ENCODE measurements at regions not wholly inside any gene's neighbourhood (a gene's known extent, or its start where the extent isn't known, plus 50 kb on each side); places are given as distances from the start of the nearest gene placed in this dataset.
"Not testable (repeated sequence)": the region's sequence is repeated elsewhere in the genome, so short reads cannot be mapped to it uniquely, and the experiment has no call there.

DNA sequence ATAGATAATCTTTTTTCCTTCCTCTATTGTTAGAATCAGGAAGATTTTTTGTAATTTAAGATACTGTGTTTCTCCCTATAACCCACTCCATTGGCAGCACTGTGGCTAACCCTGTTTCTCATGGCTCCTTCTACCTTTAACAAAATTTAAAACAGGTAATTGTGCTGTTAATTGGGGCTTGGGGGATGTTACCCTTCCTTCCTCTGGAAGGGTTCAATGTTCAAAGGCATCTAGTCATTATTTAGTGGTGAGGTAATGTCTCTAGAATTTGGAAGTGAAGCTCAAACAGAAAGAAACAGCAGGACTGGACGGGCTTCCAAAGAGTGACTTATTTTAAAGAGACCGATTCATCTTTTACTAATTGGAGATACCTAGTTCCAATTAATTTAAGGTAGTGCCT, 166.4 kb downstream of the TRIML1 start:
- no peak overlapping the region for H3K27ac Mint-ChIP-seq
- no peaks in the 10 kb centered on the region for H3K4me1 Mint-ChIP-seq (ENCODE audit: low read depth)
- H3K36me3 Mint-ChIP-seq (ENCODE audit: low read depth), result no peaks in the 10 kb centered on the region
- H3K27me3 Mint-ChIP-seq, result no peaks in the 10 kb centered on the region
- H3K9me3 Mint-ChIP-seq, result peaks cover 12% of the 10 kb centered on the region
- H3K4me3 Mint-ChIP-seq, result no peak overlapping the region
- no peak for DNase-seq

DNA sequence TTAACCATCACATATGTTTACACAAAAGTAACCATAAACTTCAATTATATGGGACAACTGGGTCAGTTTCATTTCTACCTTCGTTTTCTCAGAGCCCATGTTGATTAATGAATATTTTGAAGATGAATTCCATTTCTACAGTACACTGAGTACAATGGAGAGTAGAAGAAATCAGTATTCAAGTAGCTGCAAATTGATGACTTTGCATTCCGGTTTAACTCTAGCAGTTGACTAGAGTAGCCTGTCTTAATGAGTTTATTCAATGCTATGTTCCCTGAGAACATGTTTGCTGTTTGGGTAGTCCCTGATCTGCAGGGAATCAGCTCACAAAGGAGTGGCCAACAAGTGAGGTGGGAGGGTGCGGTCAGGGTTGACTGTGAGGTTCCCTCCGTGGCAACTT, 168.3 kb downstream of the TRIML1 start:
- H3K27me3 Mint-ChIP-seq, result no peaks in the 10 kb centered on the region
- H3K27ac Mint-ChIP-seq, result no peak overlapping the region
- no peaks in the 10 kb centered on the region for H3K36me3 Mint-ChIP-seq (ENCODE audit: low read depth)
- peaks cover 7% of the 10 kb centered on the region for H3K9me3 Mint-ChIP-seq
- no peak for DNase-seq
- H3K4me3 Mint-ChIP-seq, result no peak overlapping the region
- no peaks in the 10 kb centered on the region for H3K4me1 Mint-ChIP-seq (ENCODE audit: low read depth)

DNA sequence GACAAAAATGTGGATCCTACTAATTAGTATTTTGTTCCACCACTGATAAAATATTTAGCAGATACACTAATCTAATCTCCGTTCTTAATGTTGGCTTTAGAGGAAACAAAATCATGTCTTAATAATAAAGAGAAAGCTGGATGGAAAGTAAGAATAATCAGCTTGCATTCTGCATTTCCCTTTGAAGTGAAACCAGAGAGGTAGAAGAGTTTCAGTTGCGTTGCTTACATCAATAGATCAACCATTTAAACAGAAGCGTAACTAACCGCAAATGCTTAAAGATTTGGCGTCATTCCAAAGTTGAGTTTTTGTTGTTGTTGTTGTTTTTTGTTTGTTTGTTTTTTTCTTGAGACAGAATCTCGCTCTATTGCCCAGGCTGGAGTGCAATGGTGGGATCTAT, 168.9 kb downstream of the TRIML1 start:
- Mint-ChIP-seq H3K4me1 (ENCODE audit: low read depth) (no peaks in the 10 kb centered on the region), H3K27ac (no peak overlapping the region), H3K4me3 (no peak overlapping the region), H3K27me3 (no peaks in the 10 kb centered on the region), H3K9me3 (peaks cover 10% of the 10 kb centered on the region), H3K36me3 (ENCODE audit: low read depth) (no peaks in the 10 kb centered on the region)
- DNase-seq, result no peak

DNA sequence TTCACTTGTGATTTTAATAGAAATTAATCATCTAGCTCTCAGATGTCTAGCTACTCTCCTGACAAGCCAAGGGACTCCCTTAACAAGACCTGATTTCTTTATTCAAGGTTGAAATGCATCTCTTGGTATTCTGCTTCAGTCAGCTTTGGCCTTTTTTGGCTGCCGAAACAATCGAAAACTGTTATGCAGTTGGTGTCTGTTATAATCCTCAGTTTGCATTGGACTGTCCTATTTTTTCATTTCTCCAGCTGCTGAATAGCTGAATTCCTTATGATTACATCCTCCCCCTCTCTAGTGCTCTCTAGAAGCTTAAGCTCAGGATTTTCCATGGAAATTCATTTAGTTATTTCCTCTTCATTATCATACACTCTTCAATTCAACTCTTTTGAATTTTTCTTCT, 177.2 kb downstream of the TRIML1 start:
- no peaks in the 10 kb centered on the region for H3K27me3 Mint-ChIP-seq
- H3K4me1 Mint-ChIP-seq (ENCODE audit: low read depth), result no peaks in the 10 kb centered on the region
- no peaks in the 10 kb centered on the region for H3K36me3 Mint-ChIP-seq (ENCODE audit: low read depth)
- H3K9me3 Mint-ChIP-seq, result peaks cover 18% of the 10 kb centered on the region
- no peak overlapping the region for H3K4me3 Mint-ChIP-seq
- no peak overlapping the region for H3K27ac Mint-ChIP-seq
- no peak for DNase-seq

DNA sequence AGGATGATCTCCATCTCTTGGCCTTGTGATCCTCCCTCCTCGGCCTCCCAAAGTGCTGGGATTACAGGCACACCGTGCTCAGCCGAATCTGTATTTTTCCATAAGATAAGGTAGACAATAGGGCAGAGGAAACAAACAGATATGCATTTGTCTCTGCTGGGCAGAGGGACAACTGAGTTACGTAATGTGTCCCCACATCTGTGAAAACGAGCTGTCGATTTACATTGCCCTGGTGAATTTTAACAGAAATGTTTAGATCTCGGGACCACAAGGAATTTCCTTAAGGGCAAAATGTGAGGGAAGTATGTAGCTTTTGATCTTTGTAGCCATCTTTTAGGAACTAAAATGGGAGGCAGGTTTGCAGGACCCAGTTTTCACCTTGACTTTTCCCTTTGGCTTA, 189.7 kb downstream of the TRIML1 start:
- Mint-ChIP-seq H3K4me3 (no peak overlapping the region), H3K9me3 (peaks cover 4% of the 10 kb centered on the region)
- no peak for DNase-seq

DNA sequence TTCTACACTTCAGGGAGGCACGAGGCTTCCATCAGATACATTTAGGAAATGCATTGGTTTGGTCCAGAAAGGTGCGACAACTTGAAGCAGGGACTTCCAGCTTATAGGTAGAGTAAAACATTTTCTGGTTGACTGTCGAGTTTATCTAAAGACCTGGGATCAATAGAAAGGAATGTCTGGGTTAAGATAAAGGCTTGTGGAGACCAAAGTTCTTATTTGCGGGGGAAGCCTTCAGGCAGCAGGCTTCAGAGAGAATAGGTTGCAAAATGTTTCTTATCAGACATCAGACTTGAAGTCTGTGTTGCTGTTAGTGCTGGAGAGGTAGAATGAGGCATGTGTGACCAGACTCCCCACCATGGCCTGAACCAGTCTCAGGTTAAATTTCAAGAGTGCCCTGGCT, 190.3 kb downstream of the TRIML1 start:
- H3K27me3 Mint-ChIP-seq, result no peaks in the 10 kb centered on the region
- no peaks in the 10 kb centered on the region for H3K36me3 Mint-ChIP-seq (ENCODE audit: low read depth)
- DNase-seq, result no peak
- no peak overlapping the region for H3K27ac Mint-ChIP-seq
- H3K9me3 Mint-ChIP-seq, result peaks cover 4% of the 10 kb centered on the region
- H3K4me3 Mint-ChIP-seq, result no peak overlapping the region
- no peaks in the 10 kb centered on the region for H3K4me1 Mint-ChIP-seq (ENCODE audit: low read depth)

More for the DNA sequence above, 189.7 kb downstream of the TRIML1 start:
- H3K36me3 Mint-ChIP-seq (ENCODE audit: low read depth), result no peaks in the 10 kb centered on the region
- no peaks in the 10 kb centered on the region for H3K27me3 Mint-ChIP-seq
- H3K4me1 Mint-ChIP-seq (ENCODE audit: low read depth), result no peaks in the 10 kb centered on the region
- no peak overlapping the region for H3K27ac Mint-ChIP-seq

DNA sequence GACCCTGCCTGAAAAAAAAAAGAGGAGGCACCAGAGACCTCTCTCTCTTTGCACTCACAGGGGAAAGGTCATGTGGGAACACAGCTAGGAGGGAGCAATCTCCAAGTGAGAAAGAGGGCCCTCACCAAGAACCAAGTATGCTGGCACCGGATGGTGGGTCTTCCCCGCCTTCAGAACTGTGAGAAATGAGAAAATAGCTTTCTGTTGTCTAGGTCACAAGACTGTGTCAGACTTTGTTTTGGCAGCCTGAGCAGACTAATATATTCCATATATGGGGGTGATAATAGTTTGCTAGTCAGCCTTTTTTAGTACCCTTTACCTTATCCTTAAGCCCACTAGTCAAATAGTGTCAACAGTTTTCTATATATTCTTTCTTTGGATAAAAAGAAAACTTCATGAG, 193.0 kb downstream of the TRIML1 start:
- Mint-ChIP-seq H3K9me3 (peaks cover 9% of the 10 kb centered on the region), H3K4me3 (no peak overlapping the region), H3K27me3 (no peaks in the 10 kb centered on the region), H3K4me1 (ENCODE audit: low read depth) (no peaks in the 10 kb centered on the region), H3K36me3 (ENCODE audit: low read depth) (no peaks in the 10 kb centered on the region), H3K27ac (no peak overlapping the region)
- no peak for DNase-seq

DNA sequence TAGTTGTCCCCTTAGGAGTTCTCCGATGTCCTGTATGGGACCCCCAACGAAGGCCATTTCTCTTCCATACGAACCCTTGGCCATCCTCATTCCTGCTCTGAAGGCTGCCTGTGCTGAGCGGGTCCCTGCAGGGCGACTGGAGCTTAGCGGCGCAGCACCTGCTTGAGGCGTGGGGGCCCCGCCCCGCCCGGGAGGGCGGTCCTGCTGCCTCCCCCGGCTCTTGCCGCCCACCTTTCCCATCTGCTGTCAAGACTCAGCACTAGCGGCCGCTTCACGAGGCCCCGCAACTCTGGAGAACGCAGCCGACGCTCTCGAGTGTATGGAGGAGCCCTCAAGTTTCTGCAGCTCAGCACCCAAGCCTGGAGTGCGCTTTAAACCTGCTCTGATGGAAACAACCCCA, 197.7 kb downstream of the TRIML1 start:
- Mint-ChIP-seq H3K4me3 (no peak overlapping the region), H3K36me3 (ENCODE audit: low read depth) (no peaks in the 10 kb centered on the region), H3K9me3 (peaks cover 7% of the 10 kb centered on the region), H3K4me1 (ENCODE audit: low read depth) (no peaks in the 10 kb centered on the region), H3K27ac (no peak overlapping the region), H3K27me3 (no peaks in the 10 kb centered on the region)
- DNase-seq, result no peak

DNA sequence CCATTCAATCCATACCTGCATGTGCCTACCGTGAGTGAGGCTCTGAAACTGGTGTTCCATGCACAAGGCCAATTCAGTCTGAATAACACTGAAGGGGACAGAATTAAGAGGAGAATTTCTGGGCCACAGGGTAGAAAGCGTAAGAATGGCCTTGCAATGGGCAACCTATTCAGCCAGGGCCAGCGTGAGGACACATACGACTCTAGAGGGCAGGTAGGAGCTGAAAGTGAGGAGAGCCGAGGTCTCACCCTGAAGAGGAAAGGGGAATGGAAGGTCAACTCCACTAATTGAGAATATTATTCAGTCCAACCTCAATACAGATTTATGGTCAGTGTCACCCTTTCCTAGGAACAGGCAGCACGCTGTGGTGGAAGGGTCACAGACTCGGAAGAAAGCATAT, 202.2 kb downstream of the TRIML1 start:
- no peaks in the 10 kb centered on the region for H3K4me1 Mint-ChIP-seq (ENCODE audit: low read depth)
- peaks cover 9% of the 10 kb centered on the region for H3K9me3 Mint-ChIP-seq
- H3K36me3 Mint-ChIP-seq (ENCODE audit: low read depth), result no peaks in the 10 kb centered on the region
- no peak overlapping the region for H3K27ac Mint-ChIP-seq
- DNase-seq, result no peak
- no peak overlapping the region for H3K4me3 Mint-ChIP-seq
- no peaks in the 10 kb centered on the region for H3K27me3 Mint-ChIP-seq

DNA sequence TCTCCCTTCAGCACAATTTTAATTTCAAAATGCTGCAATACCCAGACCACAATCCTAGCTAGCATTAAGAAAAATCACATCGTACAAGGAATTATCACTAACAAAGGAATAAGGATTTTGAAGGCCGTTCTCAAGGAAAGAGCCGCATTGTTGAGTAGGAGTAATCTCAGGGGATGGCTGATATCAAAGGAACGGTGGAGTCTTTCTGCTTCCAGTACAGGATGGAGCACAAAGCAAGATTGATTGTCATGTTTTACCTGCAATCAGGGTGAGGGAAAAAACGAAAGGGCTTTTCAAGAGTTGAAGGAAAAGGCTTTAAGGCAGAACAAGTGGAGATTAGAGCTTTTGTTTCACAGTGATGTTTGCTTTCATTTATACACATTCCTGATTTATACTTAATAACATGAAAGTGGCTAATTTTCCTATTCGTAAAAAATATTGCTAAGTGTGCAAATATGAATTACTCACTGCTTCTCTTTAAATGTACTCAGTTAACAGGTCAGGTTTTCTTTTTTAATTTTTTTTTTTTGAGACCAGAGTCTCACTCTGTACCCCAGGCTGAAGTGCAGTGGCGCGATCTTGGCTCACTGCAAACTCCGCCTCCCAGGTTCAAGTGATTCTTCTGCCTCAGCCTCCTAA, 207.0 kb downstream of the TRIML1 start:
- Mint-ChIP-seq H3K27ac (no peak overlapping the region), H3K4me1 (ENCODE audit: low read depth) (no peaks in the 10 kb centered on the region), H3K36me3 (ENCODE audit: low read depth) (no peaks in the 10 kb centered on the region), H3K9me3 (peaks cover 13% of the 10 kb centered on the region), H3K4me3 (no peak overlapping the region), H3K27me3 (no peaks in the 10 kb centered on the region)
- DNase-seq, result no peak

DNA sequence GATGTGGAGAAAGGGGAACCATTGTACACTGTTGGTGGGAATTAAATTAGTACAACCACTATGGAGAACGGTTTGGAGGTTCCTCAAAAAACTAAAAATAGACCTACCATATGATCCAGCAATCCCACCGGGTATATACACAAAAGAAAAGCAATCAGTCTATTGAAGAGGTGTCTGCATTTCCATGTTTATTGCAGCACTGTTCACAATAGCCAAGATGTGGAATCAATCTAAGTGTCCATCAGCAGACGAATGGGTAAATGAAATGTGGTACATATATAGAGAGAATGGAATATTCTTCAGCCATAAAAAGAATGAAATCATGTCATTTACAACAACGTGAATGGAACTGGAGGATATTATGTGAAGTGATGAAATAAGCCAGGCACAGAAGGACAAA, 208.1 kb downstream of the TRIML1 start:
- Mint-ChIP-seq H3K36me3 (ENCODE audit: low read depth) (no peaks in the 10 kb centered on the region), H3K27ac (no peak overlapping the region)

DNA sequence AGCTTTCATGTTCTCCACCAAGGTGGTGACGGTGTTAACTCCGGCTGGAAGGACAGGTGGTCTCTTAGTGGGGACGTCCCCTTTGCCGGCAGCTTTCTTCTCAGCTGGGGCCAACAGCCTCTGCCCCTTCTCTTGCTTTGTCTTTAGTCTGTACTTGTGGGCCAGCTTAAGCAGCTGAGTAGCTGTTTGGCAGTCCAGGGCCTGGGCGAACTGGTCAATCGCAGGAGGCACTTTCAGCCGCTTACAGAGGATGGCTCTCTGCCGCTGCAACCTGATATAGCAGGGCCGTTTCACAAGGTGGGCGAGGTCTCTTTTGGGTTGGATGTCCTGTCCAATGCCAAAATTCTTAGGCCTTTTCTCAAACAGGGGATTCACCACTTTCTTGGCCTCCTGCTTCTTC, 210.3 kb downstream of the TRIML1 start:
- H3K4me3 Mint-ChIP-seq; H3K4me1 Mint-ChIP-seq (ENCODE audit: low read depth): not testable (repeated sequence)

More for the DNA sequence above, 208.1 kb downstream of the TRIML1 start:
- no peaks in the 10 kb centered on the region for H3K4me1 Mint-ChIP-seq (ENCODE audit: low read depth)
- H3K27me3 Mint-ChIP-seq, result no peaks in the 10 kb centered on the region
- no peak overlapping the region for H3K4me3 Mint-ChIP-seq
- peaks cover 13% of the 10 kb centered on the region for H3K9me3 Mint-ChIP-seq
- DNase-seq, result no peak

DNA sequence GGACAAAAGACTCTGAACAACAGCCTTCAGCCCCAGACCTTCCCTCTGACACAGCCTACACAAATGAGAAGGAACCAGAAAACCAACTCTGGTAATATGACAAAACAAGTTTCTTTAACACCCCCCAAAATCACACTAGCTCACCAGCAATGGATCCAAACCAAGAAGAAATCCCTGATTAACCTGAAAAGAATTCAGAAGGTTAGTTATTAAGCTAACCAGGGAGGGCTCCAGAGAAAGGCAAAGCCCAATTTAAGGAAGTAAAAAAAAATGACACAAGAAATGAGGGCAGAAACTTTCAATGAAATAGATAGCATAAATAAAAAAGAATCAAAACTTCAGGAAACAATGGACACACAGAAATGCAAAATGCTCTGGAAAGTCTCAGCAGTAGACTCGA, 224.0 kb downstream of the TRIML1 start:
- no peaks in the 10 kb centered on the region for H3K4me1 Mint-ChIP-seq (ENCODE audit: low read depth)
- H3K27me3 Mint-ChIP-seq, result no peaks in the 10 kb centered on the region
- H3K4me3 Mint-ChIP-seq, result no peak overlapping the region
- peaks cover 18% of the 10 kb centered on the region for H3K9me3 Mint-ChIP-seq
- DNase-seq, result no peak
- no peak overlapping the region for H3K27ac Mint-ChIP-seq
- no peaks in the 10 kb centered on the region for H3K36me3 Mint-ChIP-seq (ENCODE audit: low read depth)

More for the DNA sequence above, 210.3 kb downstream of the TRIML1 start:
- H3K36me3 Mint-ChIP-seq (ENCODE audit: low read depth); H3K27me3 Mint-ChIP-seq; DNase-seq; H3K27ac Mint-ChIP-seq: not testable (repeated sequence)
- peaks cover 25% of the 10 kb centered on the region for H3K9me3 Mint-ChIP-seq

DNA sequence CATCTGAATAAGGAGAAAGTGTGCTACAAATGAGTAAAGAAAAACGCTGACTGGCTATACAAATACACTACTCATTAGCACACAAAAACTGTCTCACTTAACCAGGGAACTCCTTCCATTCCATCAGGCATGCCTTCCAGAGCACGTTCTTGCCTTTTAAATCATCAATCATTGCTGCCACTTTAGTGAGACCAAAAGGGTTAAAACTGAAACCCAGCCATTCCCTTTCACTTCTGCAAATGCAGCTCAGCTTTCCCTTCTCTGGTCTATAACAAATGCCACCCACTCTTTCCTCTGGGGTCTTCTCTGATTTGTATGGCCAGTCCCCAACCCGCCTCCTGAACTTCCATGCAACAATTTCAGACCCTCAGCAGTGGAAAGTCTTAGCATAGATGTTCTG, 231.5 kb downstream of the TRIML1 start:
- no peaks in the 10 kb centered on the region for H3K36me3 Mint-ChIP-seq (ENCODE audit: low read depth)
- DNase-seq, result no peak

DNA sequence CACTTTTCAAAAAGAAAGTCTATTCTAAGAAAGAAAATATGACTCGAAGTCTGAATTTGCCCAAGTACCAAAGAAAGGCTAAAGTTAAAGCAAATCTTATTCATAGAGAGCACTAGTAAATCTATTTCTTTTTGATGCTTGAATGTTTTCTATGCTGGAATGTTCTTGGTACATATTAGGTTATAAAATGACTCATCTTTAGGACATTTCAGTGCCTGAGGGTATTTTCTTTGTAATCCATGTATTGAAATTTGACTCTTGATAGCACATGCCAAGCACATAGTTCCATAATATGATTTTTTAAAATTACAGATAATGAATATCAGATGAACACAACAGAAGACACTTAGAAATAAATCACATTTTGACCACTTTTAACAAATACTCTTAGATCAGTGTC, 232.8 kb downstream of the TRIML1 start:
- no peaks in the 10 kb centered on the region for H3K27me3 Mint-ChIP-seq
- no peak overlapping the region for H3K4me3 Mint-ChIP-seq
- H3K9me3 Mint-ChIP-seq, result peaks cover 25% of the 10 kb centered on the region
- H3K4me1 Mint-ChIP-seq (ENCODE audit: low read depth), result no peaks in the 10 kb centered on the region
- DNase-seq, result no peak
- no peaks in the 10 kb centered on the region for H3K36me3 Mint-ChIP-seq (ENCODE audit: low read depth)
- no peak overlapping the region for H3K27ac Mint-ChIP-seq

More for the DNA sequence above, 231.5 kb downstream of the TRIML1 start:
- H3K27me3 Mint-ChIP-seq, result no peaks in the 10 kb centered on the region
- no peaks in the 10 kb centered on the region for H3K4me1 Mint-ChIP-seq (ENCODE audit: low read depth)
- H3K27ac Mint-ChIP-seq, result no peak overlapping the region
- peaks cover 19% of the 10 kb centered on the region for H3K9me3 Mint-ChIP-seq
- H3K4me3 Mint-ChIP-seq, result no peak overlapping the region

DNA sequence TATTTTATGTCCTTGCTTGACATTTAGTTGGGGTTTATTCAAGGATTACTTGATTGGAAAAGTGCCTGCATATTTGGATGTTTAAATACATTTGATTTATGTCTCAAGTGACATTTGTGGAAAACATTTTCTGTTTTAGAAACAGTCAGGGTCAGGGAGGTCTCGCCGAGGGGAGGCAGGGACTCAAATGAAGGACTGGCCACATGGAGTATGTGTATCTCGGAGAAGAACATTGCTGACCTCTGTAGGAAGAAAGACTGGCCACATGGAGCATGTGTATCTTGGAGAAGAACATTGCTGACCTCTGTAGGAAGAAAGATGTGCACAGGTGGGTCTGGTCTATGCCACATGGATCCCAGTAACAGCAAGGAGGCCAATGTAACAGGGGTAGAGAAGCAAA, 233.6 kb downstream of the TRIML1 start:
- DNase-seq, result no peak
- Mint-ChIP-seq H3K9me3 (peaks cover 25% of the 10 kb centered on the region), H3K4me1 (ENCODE audit: low read depth) (no peaks in the 10 kb centered on the region), H3K27ac (no peak overlapping the region), H3K4me3 (no peak overlapping the region), H3K36me3 (ENCODE audit: low read depth) (no peaks in the 10 kb centered on the region), H3K27me3 (no peaks in the 10 kb centered on the region)

All from activated T-cell treated with anti-CD3 and anti-CD28 coated beads, Interleukin-2, amount 50 U/mL, for 24 hours (primary cell).